ENCODE measurements at regions not wholly inside any gene's neighbourhood (a gene's known extent, or its start where the extent isn't known, plus 50 kb on each side); places are given as distances from the start of the nearest gene placed in this dataset.
"Not testable (repeated sequence)": the region's sequence is repeated elsewhere in the genome, so short reads cannot be mapped to it uniquely, and the experiment has no call there.

GRCh38 chr2:142588269-142588668 is 289.2 kb upstream of the KYNU start:
- no peaks in the 10 kb centered on the region for H3K9me3 Mint-ChIP-seq
- DNase-seq (no peak), ATAC-seq (ENCODE audit: low read depth) (no peak)
- H3K4me3 Mint-ChIP-seq, result no peak overlapping the region
- POLR2A ChIA-PET, result no interaction called here
- no peaks in the 10 kb centered on the region for H3K27me3 Mint-ChIP-seq
- no peaks in the 10 kb centered on the region for H3K36me3 Mint-ChIP-seq
- no peak overlapping the region for H3K27ac Mint-ChIP-seq
- H3K4me1 Mint-ChIP-seq, result no peaks in the 10 kb centered on the region

- H3K4me3 Mint-ChIP-seq, result no peak overlapping the region
- no peaks in the 10 kb centered on the region for H3K4me1 Mint-ChIP-seq
- no peak for ATAC-seq (ENCODE audit: low read depth)
- no peaks in the 10 kb centered on the region for H3K27me3 Mint-ChIP-seq
- DNase-seq, result no peak
- no peaks in the 10 kb centered on the region for H3K9me3 Mint-ChIP-seq
- H3K36me3 Mint-ChIP-seq, result no peaks in the 10 kb centered on the region
- POLR2A ChIA-PET, result no interaction called here
- no peak overlapping the region for H3K27ac Mint-ChIP-seq
Measured at GRCh38 chr2:142586693-142587580, 290.5 kb upstream of the KYNU start.

GRCh38 chr2:142585785-142586184 is 291.7 kb upstream of the KYNU start:
- Mint-ChIP-seq H3K27me3 (no peaks in the 10 kb centered on the region), H3K27ac (no peak overlapping the region), H3K9me3 (no peaks in the 10 kb centered on the region), H3K4me1 (no peaks in the 10 kb centered on the region), H3K36me3 (no peaks in the 10 kb centered on the region), H3K4me3 (no peak overlapping the region)
- POLR2A ChIA-PET, result no interaction called here
- DNase-seq (no peak), ATAC-seq (ENCODE audit: low read depth) (no peak)

- Mint-ChIP-seq H3K27ac (no peak overlapping the region), H3K4me3 (no peak overlapping the region), H3K4me1 (no peaks in the 10 kb centered on the region), H3K9me3 (no peaks in the 10 kb centered on the region), H3K27me3 (no peaks in the 10 kb centered on the region), H3K36me3 (no peaks in the 10 kb centered on the region)
- POLR2A ChIA-PET, result no interaction called here
- ATAC-seq (ENCODE audit: low read depth) (no peak), DNase-seq (no peak)
Measured at GRCh38 chr2:142582317-142582716, 295.1 kb upstream of the KYNU start.

- DNase-seq (no peak), ATAC-seq (ENCODE audit: low read depth) (no peak)
- no peaks in the 10 kb centered on the region for H3K9me3 Mint-ChIP-seq
- H3K4me1 Mint-ChIP-seq, result no peaks in the 10 kb centered on the region
- H3K4me3 Mint-ChIP-seq, result no peak overlapping the region
- H3K27ac Mint-ChIP-seq, result no peak overlapping the region
- H3K27me3 Mint-ChIP-seq, result no peaks in the 10 kb centered on the region
- POLR2A ChIA-PET, result no interaction called here
- H3K36me3 Mint-ChIP-seq, result no peaks in the 10 kb centered on the region
Measured at GRCh38 chr2:142581491-142581890, 296.0 kb upstream of the KYNU start.

GRCh38 chr2:142580691-142581090 is 296.8 kb upstream of the KYNU start:
- no peaks in the 10 kb centered on the region for H3K27me3 Mint-ChIP-seq
- no peaks in the 10 kb centered on the region for H3K9me3 Mint-ChIP-seq
- DNase-seq (no peak), ATAC-seq (ENCODE audit: low read depth) (no peak)
- H3K36me3 Mint-ChIP-seq, result no peaks in the 10 kb centered on the region
- H3K4me3 Mint-ChIP-seq, result no peak overlapping the region
- H3K4me1 Mint-ChIP-seq, result no peaks in the 10 kb centered on the region
- H3K27ac Mint-ChIP-seq, result no peak overlapping the region
- POLR2A ChIA-PET, result no interaction called here

GRCh38 chr2:142575561-142575960 is 301.9 kb upstream of the KYNU start:
- Mint-ChIP-seq H3K4me3 (no peak overlapping the region), H3K36me3 (no peaks in the 10 kb centered on the region), H3K27ac (no peak overlapping the region), H3K4me1 (no peaks in the 10 kb centered on the region), H3K27me3 (no peaks in the 10 kb centered on the region), H3K9me3 (no peaks in the 10 kb centered on the region)
- POLR2A ChIA-PET, result no interaction called here
- DNase-seq, result no peak
- ATAC-seq (ENCODE audit: low read depth), result no peak

- Mint-ChIP-seq H3K36me3 (no peaks in the 10 kb centered on the region), H3K27me3 (no peaks in the 10 kb centered on the region), H3K27ac (no peak overlapping the region), H3K4me3 (no peak overlapping the region), H3K9me3 (no peaks in the 10 kb centered on the region), H3K4me1 (no peaks in the 10 kb centered on the region)
- POLR2A ChIA-PET, result no interaction called here
- ATAC-seq (ENCODE audit: low read depth) (no peak), DNase-seq (no peak)
Measured at GRCh38 chr2:142574388-142574787, 303.1 kb upstream of the KYNU start.

GRCh38 chr2:142572346-142573132 is 304.9 kb upstream of the KYNU start:
- no peaks in the 10 kb centered on the region for H3K36me3 Mint-ChIP-seq
- no peak for DNase-seq
- H3K4me3 Mint-ChIP-seq, result no peak overlapping the region
- H3K27ac Mint-ChIP-seq, result no peak overlapping the region
- H3K4me1 Mint-ChIP-seq, result no peaks in the 10 kb centered on the region
- no peaks in the 10 kb centered on the region for H3K9me3 Mint-ChIP-seq
- POLR2A ChIA-PET, result no interaction called here
- H3K27me3 Mint-ChIP-seq, result no peaks in the 10 kb centered on the region
- no peak for ATAC-seq (ENCODE audit: low read depth)

GRCh38 chr2:142571934-142572333 is 305.5 kb upstream of the KYNU start:
- DNase-seq, result no peak
- Mint-ChIP-seq H3K4me1 (no peaks in the 10 kb centered on the region), H3K9me3 (no peaks in the 10 kb centered on the region), H3K27ac (no peak overlapping the region), H3K4me3 (no peak overlapping the region), H3K27me3 (no peaks in the 10 kb centered on the region), H3K36me3 (no peaks in the 10 kb centered on the region)
- ATAC-seq (ENCODE audit: low read depth), result no peak
- POLR2A ChIA-PET, result no interaction called here

- DNase-seq (no peak), ATAC-seq (ENCODE audit: low read depth) (no peak)
- H3K9me3 Mint-ChIP-seq, result no peaks in the 10 kb centered on the region
- no peak overlapping the region for H3K4me3 Mint-ChIP-seq
- no peak overlapping the region for H3K27ac Mint-ChIP-seq
- no peaks in the 10 kb centered on the region for H3K4me1 Mint-ChIP-seq
- POLR2A ChIA-PET, result interaction anchor here (0.6 kb wide), 1 partner anchor 33 kb away, joined by 5 read pairs; no protein-coding TSS in a partner anchor
- no peaks in the 10 kb centered on the region for H3K36me3 Mint-ChIP-seq
- H3K27me3 Mint-ChIP-seq, result no peaks in the 10 kb centered on the region
Measured at GRCh38 chr2:142562900-142563299, 314.6 kb upstream of the KYNU start.

GRCh38 chr2:142561656-142562055 is 315.8 kb upstream of the KYNU start:
- Mint-ChIP-seq H3K27me3 (no peaks in the 10 kb centered on the region), H3K36me3 (no peaks in the 10 kb centered on the region), H3K9me3 (no peaks in the 10 kb centered on the region), H3K27ac (no peak overlapping the region), H3K4me1 (no peaks in the 10 kb centered on the region), H3K4me3 (no peak overlapping the region)
- no peak for DNase-seq
- ATAC-seq (ENCODE audit: low read depth), result no peak
- POLR2A ChIA-PET, result no interaction called here

GRCh38 chr2:142557391-142557790 is 320.1 kb upstream of the KYNU start:
- Mint-ChIP-seq H3K9me3 (no peaks in the 10 kb centered on the region), H3K4me1 (no peaks in the 10 kb centered on the region), H3K36me3 (no peaks in the 10 kb centered on the region), H3K27me3 (no peaks in the 10 kb centered on the region), H3K27ac (no peak overlapping the region), H3K4me3 (no peak overlapping the region)
- POLR2A ChIA-PET, result no interaction called here
- ATAC-seq (ENCODE audit: low read depth), result no peak
- no peak for DNase-seq

- H3K27ac Mint-ChIP-seq; H3K27me3 Mint-ChIP-seq; POLR2A ChIA-PET; H3K4me3 Mint-ChIP-seq; H3K4me1 Mint-ChIP-seq; H3K9me3 Mint-ChIP-seq; ATAC-seq (ENCODE audit: low read depth); DNase-seq; H3K36me3 Mint-ChIP-seq: not testable (repeated sequence)
Measured at GRCh38 chr2:142545999-142546398, 331.5 kb upstream of the KYNU start.

Data from activated naive CD8-positive, alpha-beta T cell treated with anti-CD3 and anti-CD28 coated beads, Interleukin-2, amount 10 ng/mL, durations not matched to agents 7 days and 5 days (primary cell).